ENCODE measurements at regions not wholly inside any gene's neighbourhood (a gene's known extent, or its start where the extent isn't known, plus 50 kb on each side); places are given as distances from the start of the nearest gene placed in this dataset.

DNA sequence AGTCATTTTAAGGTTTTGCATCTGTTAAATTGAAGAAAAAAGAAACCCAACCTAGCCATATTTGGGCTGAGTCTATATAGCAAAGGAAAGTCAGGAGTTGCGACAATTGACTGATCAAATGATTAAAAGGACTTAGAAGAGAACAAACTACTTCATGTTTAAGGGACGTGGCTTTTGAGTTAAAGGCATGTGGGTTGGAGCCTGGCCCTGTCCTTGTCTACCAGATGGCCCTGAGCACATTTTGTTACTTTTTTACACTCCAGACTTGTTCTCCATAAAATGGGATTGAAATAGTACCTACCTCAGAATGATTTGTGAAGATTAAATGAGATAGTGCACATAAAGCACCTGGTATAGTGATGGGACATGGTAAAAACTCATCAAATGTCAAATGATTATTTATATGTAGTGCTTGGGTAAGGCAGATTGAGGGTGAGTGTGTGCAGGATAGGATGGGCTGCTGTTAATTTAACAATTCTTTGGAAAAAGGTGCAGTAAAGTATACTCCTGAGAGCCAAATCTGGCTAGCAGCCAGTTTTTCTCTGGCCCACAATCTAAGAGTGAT, 168.3 kb downstream of the KIF20B start:
- H3K79me2 ChIP-seq (ENCODE audit: insufficient read depth, low read length) = no peaks in the 10 kb centered on the region

DNA sequence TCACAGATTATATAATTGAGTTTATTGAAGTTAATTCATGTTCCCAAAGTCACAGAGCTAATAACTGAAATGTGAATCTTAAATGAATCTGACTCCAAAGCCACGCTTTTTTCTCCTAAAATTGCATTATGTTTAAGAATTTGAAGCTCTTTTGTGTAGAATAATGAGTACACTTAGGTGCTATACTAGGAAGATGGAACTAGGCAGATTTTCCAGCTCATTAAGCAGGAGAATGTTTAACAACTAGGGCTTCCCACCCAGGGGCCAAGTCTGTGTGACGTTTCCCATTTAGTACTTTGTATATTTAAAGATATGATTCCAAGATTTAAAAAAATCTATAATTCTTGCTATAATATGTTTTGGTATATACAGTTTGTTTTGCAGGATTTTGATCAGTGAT, 169.5 kb downstream of the KIF20B start:
- H3K4me2 ChIP-seq (ENCODE audit: insufficient read depth, low read length) = no peak overlapping the region
- no peak overlapping the region for H3K27ac ChIP-seq (ENCODE audit: low read depth, low read length)
- no peaks in the 10 kb centered on the region for H3K9me3 ChIP-seq (ENCODE audit: low read depth, low read length)
- no peak overlapping the region for H2AFZ ChIP-seq (ENCODE audit: low read length)
- no peaks in the 10 kb centered on the region for H3K79me2 ChIP-seq (ENCODE audit: insufficient read depth, low read length)
- H3K27me3 ChIP-seq (ENCODE audit: insufficient read depth, low read length) = peaks cover 4% of the 10 kb centered on the region
- no peaks in the 10 kb centered on the region for H3K36me3 ChIP-seq (ENCODE audit: insufficient read depth, low read length)
- TF ChIP-seq, protein P1, sequence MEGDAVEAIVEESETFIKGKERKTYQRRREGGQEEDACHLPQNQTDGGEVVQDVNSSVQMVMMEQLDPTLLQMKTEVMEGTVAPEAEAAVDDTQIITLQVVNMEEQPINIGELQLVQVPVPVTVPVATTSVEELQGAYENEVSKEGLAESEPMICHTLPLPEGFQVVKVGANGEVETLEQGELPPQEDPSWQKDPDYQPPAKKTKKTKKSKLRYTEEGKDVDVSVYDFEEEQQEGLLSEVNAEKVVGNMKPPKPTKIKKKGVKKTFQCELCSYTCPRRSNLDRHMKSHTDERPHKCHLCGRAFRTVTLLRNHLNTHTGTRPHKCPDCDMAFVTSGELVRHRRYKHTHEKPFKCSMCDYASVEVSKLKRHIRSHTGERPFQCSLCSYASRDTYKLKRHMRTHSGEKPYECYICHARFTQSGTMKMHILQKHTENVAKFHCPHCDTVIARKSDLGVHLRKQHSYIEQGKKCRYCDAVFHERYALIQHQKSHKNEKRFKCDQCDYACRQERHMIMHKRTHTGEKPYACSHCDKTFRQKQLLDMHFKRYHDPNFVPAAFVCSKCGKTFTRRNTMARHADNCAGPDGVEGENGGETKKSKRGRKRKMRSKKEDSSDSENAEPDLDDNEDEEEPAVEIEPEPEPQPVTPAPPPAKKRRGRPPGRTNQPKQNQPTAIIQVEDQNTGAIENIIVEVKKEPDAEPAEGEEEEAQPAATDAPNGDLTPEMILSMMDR (IDR thresholded peaks at IDR 0.05; ENCODE audit: extremely low read depth, low read depth, low read length) = no peak
- H3K4me1 ChIP-seq (ENCODE audit: insufficient read depth, low read length) = peaks cover 7% of the 10 kb centered on the region
- no peaks in the 10 kb centered on the region for H4K20me1 ChIP-seq (ENCODE audit: insufficient read depth, low read length)
- no peak overlapping the region for H3K4me3 ChIP-seq (ENCODE audit: insufficient read depth, low read length)
- DNase-seq (ENCODE audit: insufficient read length, low spot score, missing footprints) = no peak

More for the DNA sequence above, 168.3 kb downstream of the KIF20B start:
- Histone ChIP-seq H3K9me3 (ENCODE audit: low read depth, low read length) (no peaks in the 10 kb centered on the region), H3K4me2 (ENCODE audit: insufficient read depth, low read length) (no peak overlapping the region), H4K20me1 (ENCODE audit: insufficient read depth, low read length) (no peaks in the 10 kb centered on the region), H2AFZ (ENCODE audit: low read length) (no peak overlapping the region), H3K27me3 (ENCODE audit: insufficient read depth, low read length) (peaks cover 4% of the 10 kb centered on the region), H3K27ac (ENCODE audit: low read depth, low read length) (no peak overlapping the region), H3K36me3 (ENCODE audit: insufficient read depth, low read length) (no peaks in the 10 kb centered on the region), H3K4me3 (ENCODE audit: insufficient read depth, low read length) (no peak overlapping the region), H3K4me1 (ENCODE audit: insufficient read depth, low read length) (peaks cover 7% of the 10 kb centered on the region)
- no peak for DNase-seq (ENCODE audit: insufficient read length, low spot score, missing footprints)
- TF ChIP-seq, protein P1 (IDR thresholded peaks at IDR 0.05; ENCODE audit: extremely low read depth, low read depth, low read length) = no peak

DNA sequence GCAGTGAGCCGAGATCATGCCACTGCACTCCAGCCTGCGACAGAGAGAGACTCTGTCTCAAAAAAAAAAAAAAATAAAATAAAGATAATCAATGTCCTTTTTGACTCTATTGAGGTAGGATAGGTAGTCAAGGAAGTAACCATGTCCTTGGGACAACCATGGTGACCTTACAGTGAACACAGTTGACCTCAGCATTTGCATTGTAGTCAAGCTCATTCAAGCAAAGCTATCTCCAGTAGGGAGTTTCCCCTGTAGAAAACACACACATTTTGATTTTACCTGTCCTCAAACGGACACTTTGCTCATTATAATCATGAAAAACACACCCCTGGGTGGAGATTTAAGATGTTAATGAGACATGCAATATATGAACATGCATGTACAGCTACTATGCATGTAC, 171.7 kb downstream of the KIF20B start:
- Histone ChIP-seq H3K4me3 (ENCODE audit: insufficient read depth, low read length) (no peak overlapping the region), H2AFZ (ENCODE audit: low read length) (no peak overlapping the region), H3K4me2 (ENCODE audit: insufficient read depth, low read length) (no peak overlapping the region), H3K27me3 (ENCODE audit: insufficient read depth, low read length) (peaks cover 4% of the 10 kb centered on the region), H3K9me3 (ENCODE audit: low read depth, low read length) (no peaks in the 10 kb centered on the region), H4K20me1 (ENCODE audit: insufficient read depth, low read length) (no peaks in the 10 kb centered on the region), H3K4me1 (ENCODE audit: insufficient read depth, low read length) (peaks cover 3% of the 10 kb centered on the region), H3K79me2 (ENCODE audit: insufficient read depth, low read length) (no peaks in the 10 kb centered on the region), H3K36me3 (ENCODE audit: insufficient read depth, low read length) (no peaks in the 10 kb centered on the region), H3K27ac (ENCODE audit: low read depth, low read length) (no peak overlapping the region)
- no peak for DNase-seq (ENCODE audit: insufficient read length, low spot score, missing footprints)
- TF ChIP-seq, protein P1 (IDR thresholded peaks at IDR 0.05; ENCODE audit: extremely low read depth, low read depth, low read length) = no peak

DNA sequence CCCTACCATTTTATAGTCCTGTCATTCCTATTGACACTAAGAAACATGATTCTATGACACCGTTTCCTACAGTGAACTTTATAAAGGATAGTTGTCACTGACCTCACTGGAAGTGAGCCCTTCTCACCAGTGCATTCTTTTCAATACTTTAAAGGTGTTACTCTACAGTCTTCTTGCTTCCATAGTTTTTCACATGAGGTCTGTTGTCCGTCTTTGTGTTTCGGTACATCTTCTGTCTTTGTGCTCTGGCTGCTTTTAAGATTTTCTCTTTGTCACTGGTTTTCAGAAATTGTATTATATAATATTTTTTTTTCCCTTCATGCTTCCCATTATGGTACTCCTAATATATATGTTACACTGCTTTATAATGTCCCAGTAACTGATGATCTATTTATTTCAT, 174.2 kb downstream of the KIF20B start:
- Histone ChIP-seq H2AFZ (ENCODE audit: low read length) (no peak overlapping the region), H3K4me3 (ENCODE audit: insufficient read depth, low read length) (no peak overlapping the region), H3K4me1 (ENCODE audit: insufficient read depth, low read length) (no peaks in the 10 kb centered on the region), H3K27me3 (ENCODE audit: insufficient read depth, low read length) (peaks cover 4% of the 10 kb centered on the region), H4K20me1 (ENCODE audit: insufficient read depth, low read length) (no peaks in the 10 kb centered on the region), H3K79me2 (ENCODE audit: insufficient read depth, low read length) (no peaks in the 10 kb centered on the region), H3K4me2 (ENCODE audit: insufficient read depth, low read length) (no peak overlapping the region), H3K9me3 (ENCODE audit: low read depth, low read length) (no peaks in the 10 kb centered on the region), H3K36me3 (ENCODE audit: insufficient read depth, low read length) (no peaks in the 10 kb centered on the region), H3K27ac (ENCODE audit: low read depth, low read length) (no peak overlapping the region)
- no peak for DNase-seq (ENCODE audit: insufficient read length, low spot score, missing footprints)
- TF ChIP-seq, protein P1 (IDR thresholded peaks at IDR 0.05; ENCODE audit: extremely low read depth, low read depth, low read length) = no peak
